ENCODE measurements at regions not wholly inside any gene's neighbourhood (a gene's known extent, or its start where the extent isn't known, plus 50 kb on each side); places are given as distances from the start of the nearest gene placed in this dataset.

DNA sequence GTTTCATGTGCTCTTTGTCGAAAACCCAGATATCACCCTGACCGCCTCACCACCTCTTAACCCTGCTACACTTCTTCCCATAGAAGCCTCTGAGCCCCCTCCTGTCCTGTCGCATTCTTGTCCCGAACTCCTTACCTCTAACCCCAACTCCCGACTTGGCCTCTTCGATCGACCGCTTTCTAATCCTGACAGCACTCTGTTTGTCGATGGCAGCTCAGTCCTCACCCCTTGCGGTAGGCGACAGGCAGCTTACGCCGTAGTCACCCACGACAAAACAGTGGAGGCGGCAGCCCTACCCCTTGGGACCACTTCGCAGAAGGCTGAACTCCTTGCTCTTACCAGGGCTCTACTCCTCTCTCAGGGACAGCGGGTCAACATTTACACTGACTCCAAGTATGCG, 961.7 kb downstream of the RPA4 start:
- no peaks in the 10 kb centered on the region for H3K9me3 ChIP-seq
- H3K36me3 ChIP-seq = no peaks in the 10 kb centered on the region
- H3K27me3 ChIP-seq = no peaks in the 10 kb centered on the region
- TF ChIP-seq, protein P1, sequence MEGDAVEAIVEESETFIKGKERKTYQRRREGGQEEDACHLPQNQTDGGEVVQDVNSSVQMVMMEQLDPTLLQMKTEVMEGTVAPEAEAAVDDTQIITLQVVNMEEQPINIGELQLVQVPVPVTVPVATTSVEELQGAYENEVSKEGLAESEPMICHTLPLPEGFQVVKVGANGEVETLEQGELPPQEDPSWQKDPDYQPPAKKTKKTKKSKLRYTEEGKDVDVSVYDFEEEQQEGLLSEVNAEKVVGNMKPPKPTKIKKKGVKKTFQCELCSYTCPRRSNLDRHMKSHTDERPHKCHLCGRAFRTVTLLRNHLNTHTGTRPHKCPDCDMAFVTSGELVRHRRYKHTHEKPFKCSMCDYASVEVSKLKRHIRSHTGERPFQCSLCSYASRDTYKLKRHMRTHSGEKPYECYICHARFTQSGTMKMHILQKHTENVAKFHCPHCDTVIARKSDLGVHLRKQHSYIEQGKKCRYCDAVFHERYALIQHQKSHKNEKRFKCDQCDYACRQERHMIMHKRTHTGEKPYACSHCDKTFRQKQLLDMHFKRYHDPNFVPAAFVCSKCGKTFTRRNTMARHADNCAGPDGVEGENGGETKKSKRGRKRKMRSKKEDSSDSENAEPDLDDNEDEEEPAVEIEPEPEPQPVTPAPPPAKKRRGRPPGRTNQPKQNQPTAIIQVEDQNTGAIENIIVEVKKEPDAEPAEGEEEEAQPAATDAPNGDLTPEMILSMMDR (IDR thresholded peaks at IDR 0.05) = no peak
- no peaks in the 10 kb centered on the region for H3K4me1 ChIP-seq
- intact Hi-C loops (cut with DNase I; ENCODE audit: low total_unique reads) = no loop called here
- no peak overlapping the region for H3K27ac ChIP-seq
- H3K4me3 ChIP-seq = no peak overlapping the region
- no peak for DNase-seq

DNA sequence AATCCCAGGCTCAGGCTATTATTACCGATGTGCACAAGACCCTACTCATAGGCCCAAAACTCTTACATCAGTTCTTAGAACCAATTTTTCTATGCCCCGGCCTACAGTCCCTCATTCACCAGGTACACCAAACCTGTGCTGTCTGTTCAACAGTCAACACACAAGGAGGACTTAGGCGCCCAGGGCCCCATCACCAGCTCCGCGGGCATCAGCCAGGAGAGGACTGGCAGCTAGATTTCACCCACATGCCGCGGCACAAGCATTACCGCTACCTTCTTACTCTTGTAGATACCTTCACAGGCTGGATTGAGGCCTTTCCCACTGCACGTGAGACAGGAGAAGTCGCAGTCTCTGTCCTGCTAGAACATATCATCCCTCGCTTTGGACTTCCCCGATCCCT, 962.5 kb downstream of the RPA4 start:
- no peak overlapping the region for H3K27ac ChIP-seq
- no peaks in the 10 kb centered on the region for H3K27me3 ChIP-seq
- no peaks in the 10 kb centered on the region for H3K36me3 ChIP-seq
- no peak overlapping the region for H3K4me3 ChIP-seq
- intact Hi-C loops (cut with DNase I; ENCODE audit: low total_unique reads) = no loop called here
- H3K4me1 ChIP-seq = no peaks in the 10 kb centered on the region
- TF ChIP-seq, protein P1 (IDR thresholded peaks at IDR 0.05) = no peak
- no peaks in the 10 kb centered on the region for H3K9me3 ChIP-seq
- no peak for DNase-seq

DNA sequence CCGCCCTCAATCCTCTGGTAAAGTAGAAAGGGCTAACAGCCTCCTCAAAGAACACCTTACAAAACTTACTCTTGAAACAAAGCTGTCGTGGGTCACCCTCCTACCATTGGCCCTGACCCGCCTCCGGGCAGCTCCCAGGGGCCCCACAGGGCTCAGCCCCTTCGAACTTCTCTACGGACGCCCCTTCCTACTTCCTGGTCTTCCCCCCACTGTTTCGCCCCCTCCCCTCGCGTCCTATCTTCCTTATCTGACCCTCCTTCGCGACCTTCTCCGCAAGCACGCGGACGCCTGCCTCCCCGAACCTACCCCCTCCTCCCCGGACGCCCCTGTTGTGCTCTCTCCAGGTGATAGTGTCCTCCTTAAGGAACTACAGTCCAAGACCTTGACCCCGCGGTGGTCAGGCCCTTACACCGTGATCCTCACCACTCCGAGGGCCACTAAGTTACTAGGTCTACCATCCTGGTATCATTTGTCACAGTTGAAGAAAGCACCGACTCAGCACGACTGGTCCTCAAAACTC, 963.1 kb downstream of the RPA4 start:
- intact Hi-C loops (cut with DNase I; ENCODE audit: low total_unique reads) = no loop called here
- H3K36me3 ChIP-seq = no peaks in the 10 kb centered on the region
- no peaks in the 10 kb centered on the region for H3K27me3 ChIP-seq
- H3K4me3 ChIP-seq = no peak overlapping the region
- no peaks in the 10 kb centered on the region for H3K9me3 ChIP-seq
- H3K27ac ChIP-seq = no peak overlapping the region
- DNase-seq = no peak
- no peaks in the 10 kb centered on the region for H3K4me1 ChIP-seq
- TF ChIP-seq, protein P1 (IDR thresholded peaks at IDR 0.05) = no peak

DNA sequence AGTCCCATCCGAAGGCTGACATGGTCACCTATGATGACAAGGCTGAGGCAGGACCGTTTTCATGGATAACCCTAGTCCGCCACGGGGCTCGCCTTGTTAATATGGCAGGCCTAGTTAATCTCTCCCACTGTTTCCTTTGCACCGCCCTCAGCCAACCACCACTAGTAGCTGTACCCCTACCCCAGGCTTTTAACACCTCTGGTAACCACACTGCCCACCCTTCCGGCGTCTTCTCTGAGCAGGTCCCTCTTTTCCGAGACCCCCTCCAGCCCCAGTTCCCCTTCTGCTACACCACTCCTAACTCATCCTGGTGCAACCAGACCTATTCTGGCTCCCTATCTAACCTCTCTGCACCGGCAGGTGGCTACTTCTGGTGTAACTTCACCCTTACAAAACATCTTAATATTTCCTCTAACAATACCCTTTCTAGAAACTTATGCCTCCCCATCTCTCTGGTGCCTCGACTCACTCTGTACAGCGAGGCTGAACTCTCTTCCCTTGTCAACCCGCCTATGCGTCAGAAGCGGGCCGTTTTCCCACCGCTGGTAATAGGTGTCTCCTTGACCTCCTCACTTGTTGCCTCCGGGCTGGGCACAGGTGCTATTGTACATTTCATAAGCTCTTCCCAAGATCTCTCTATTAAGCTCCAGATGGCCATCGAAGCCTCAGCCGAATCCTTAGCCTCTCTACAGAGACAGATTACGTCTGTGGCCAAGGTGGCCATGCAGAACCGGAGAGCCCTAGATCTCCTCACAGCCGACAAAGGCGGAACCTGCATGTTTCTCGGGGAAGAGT, 964.4 kb downstream of the RPA4 start:
- intact Hi-C loops (cut with DNase I; ENCODE audit: low total_unique reads) = no loop called here
- Histone ChIP-seq H3K27ac (no peak overlapping the region), H3K27me3 (no peaks in the 10 kb centered on the region), H3K4me3 (no peak overlapping the region), H3K4me1 (no peaks in the 10 kb centered on the region), H3K9me3 (no peaks in the 10 kb centered on the region), H3K36me3 (no peaks in the 10 kb centered on the region)
- TF ChIP-seq, protein P1 (IDR thresholded peaks at IDR 0.05) = no peak
- DNase-seq = no peak

DNA sequence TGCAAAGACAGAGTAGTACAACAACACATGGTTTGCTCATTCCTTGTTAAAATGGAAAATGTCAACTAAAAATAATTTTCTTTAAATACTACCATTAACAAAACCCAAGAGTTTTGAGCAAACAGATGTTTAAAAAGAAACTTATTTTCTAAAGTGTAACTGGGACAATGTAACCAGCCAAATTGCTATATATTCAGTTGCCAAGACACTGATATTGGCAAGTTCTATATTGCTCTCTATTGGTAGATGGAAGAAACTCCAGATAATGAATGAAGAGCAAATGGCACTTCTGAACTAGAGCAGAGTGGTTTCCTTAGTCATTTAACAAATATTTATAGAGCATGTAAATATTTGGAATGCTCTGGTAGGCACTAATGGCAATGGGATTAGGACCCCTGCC, 966.2 kb downstream of the RPA4 start:
- Histone ChIP-seq H3K27ac (no peak overlapping the region), H3K4me3 (no peak overlapping the region), H3K4me1 (no peaks in the 10 kb centered on the region), H3K27me3 (no peaks in the 10 kb centered on the region), H3K9me3 (no peaks in the 10 kb centered on the region), H3K36me3 (no peaks in the 10 kb centered on the region)
- DNase-seq = no peak
- TF ChIP-seq, protein P1 (IDR thresholded peaks at IDR 0.05) = no peak
- intact Hi-C loops (cut with DNase I; ENCODE audit: low total_unique reads) = no loop called here

Measured in tibial artery (tissue), 4 donors.